Thyroid gland (tissue), 4 donors: ENCODE measurements at regions not wholly inside any gene's neighbourhood (a gene's known extent, or its start where the extent isn't known, plus 50 kb on each side); places are given as distances from the start of the nearest gene placed in this dataset.

Source experiments
- DNase-seq, 2 donors: peaks; one replicate each; pipeline ENCODE4 v3.0.0-alpha.2; 2019
- H3K27ac ChIP-seq, 3 donors: fragments of 200-600 bp; sonication (generic); 1 replicate in 2 of 3; 2 replicates in 1 of 3; pipeline ENCODE4 v1.5.1; 2016 to 2019; ENCODE audit warnings: mild to moderate bottlenecking in 1 of 3, moderate library complexity in 1 of 3
- H3K27me3 ChIP-seq: fragments of 200-600 bp; sonication (generic); one replicate; pipeline ENCODE4 v1.5.1; 2019
- H3K36me3 ChIP-seq, 2 donors: fragments of 200-600 bp; sonication (generic); one replicate each; pipeline ENCODE4 v1.5.1; 2016 to 2019
- H3K4me1 ChIP-seq, 2 donors: fragments of 200-600 bp; sonication (generic); one replicate each; pipeline ENCODE4 v1.5.1; 2017 to 2019
- H3K4me3 ChIP-seq, 3 donors: fragments of 200-600 bp; sonication (generic); replicated peaks in 1 of 3; 1 replicate in 2 of 3; 2 replicates in 1 of 3; pipeline ENCODE4 v1.5.1; 2016; ENCODE audit warnings: mild to moderate bottlenecking in 1 of 3
- H3K9me3 ChIP-seq: fragments of 200-600 bp; sonication (generic); one replicate; pipeline ENCODE4 v1.5.1; 2017
- CTCF ChIP-seq, 6 experiments: fragments of 200-600 bp in 3 of 6; fragments of 450-650 bp in 3 of 6; sonication (generic) in 3 of 6; IDR thresholded peaks; one replicate each; pipeline ENCODE4 v1.5.1; 2016 to 2019; ENCODE audit warnings: antibody characterized with exemption in 6 of 6, mild to moderate bottlenecking in 2 of 6, inconsistent platforms in 1 of 6, moderate library complexity in 1 of 6
- POLR2A ChIP-seq, 2 donors: fragments of 450-650 bp; IDR thresholded peaks; one replicate each; pipeline ENCODE4 v1.6.1; 2017; ENCODE audit warnings: antibody characterized with exemption in 2 of 2, mild to moderate bottlenecking in 2 of 2, moderate library complexity in 1 of 2
- WGBS, 2 donors: methylation state at CpG; one replicate each; pipeline ENCODE4 v1.1.5; 2017; 5-methylcytosine and 5-hydroxymethylcytosine counted together
- intact Hi-C: fragments of 100-400 bp; cut with DNase I; formaldehyde crosslinking; loops from one replicate; pipeline ENCODE4 v1.15.1; 2023

DNA sequence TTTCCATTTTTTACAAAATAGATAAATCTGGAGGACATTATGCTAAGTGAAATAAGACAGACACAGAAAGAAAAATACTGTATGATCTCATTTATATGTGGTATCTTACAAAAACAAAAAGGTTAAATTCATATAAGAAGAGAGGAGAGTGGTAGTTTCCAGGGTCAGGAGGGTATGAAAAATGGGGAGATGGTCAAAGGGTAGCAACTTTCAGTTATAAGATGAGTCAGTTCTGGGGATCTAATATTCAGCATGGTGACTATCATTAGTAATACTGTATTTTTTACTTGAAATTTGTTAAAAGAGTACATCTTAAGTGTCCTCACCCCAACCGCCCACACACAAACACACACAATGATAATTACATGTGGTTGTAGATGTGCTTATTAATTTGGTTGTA is 1250.1 kb downstream of the SORCS1 start:
- TF ChIP-seq CTCF (IDR thresholded peaks at IDR 0.05) = no peak
- no peak for TF ChIP-seq POLR2A (IDR thresholded peaks at IDR 0.05)
- H3K9me3 ChIP-seq = no peaks in the 10 kb centered on the region
- no peaks in the 10 kb centered on the region for H3K27me3 ChIP-seq
- 82 to 98% methylated on average over 1 of the region's 1 CpG for WGBS, 2 donors
- no peak for DNase-seq
- no peak overlapping the region for H3K27ac ChIP-seq
- intact Hi-C loops = no loop called here
- H3K4me3 ChIP-seq = no peak overlapping the region
- no peaks in the 10 kb centered on the region for H3K4me1 ChIP-seq
- H3K36me3 ChIP-seq = no peaks in the 10 kb centered on the region

DNA sequence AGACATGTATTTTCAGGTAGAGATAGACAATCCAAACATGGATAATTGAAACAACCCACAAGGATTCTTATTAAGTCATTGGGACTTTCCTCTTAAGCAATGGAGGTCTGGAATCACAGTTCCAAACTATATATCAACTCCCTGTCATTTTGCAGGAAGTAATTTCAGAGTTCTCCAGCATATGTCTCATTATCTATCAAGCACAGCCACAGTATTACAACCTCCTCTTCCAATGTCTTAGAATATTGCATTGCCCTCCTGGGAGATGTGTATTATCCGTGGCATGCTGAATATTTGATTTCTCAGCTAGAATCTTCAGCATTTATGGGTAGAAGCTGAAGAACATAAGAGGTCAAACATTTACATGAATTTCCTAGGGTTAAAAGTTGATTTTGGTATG is 1255.8 kb downstream of the SORCS1 start:
- no peaks in the 10 kb centered on the region for H3K36me3 ChIP-seq
- TF ChIP-seq POLR2A (IDR thresholded peaks at IDR 0.05) = no peak
- no peak for TF ChIP-seq CTCF (IDR thresholded peaks at IDR 0.05)
- WGBS, 2 donors = 60 to 84% methylated on average over 1 of the region's 1 CpG
- H3K9me3 ChIP-seq = no peaks in the 10 kb centered on the region
- H3K27ac ChIP-seq = no peak overlapping the region
- no peaks in the 10 kb centered on the region for H3K4me1 ChIP-seq
- DNase-seq = no peak
- no peak overlapping the region for H3K4me3 ChIP-seq
- no peaks in the 10 kb centered on the region for H3K27me3 ChIP-seq
- intact Hi-C loops = no loop called here

- Histone ChIP-seq H3K4me1 (no peaks in the 10 kb centered on the region), H3K9me3 (no peaks in the 10 kb centered on the region), H3K27me3 (no peaks in the 10 kb centered on the region), H3K36me3 (no peaks in the 10 kb centered on the region), H3K27ac (no peak overlapping the region), H3K4me3 (no peak overlapping the region)
- DNase-seq = no peak
- intact Hi-C loops = no loop called here
- 93 to 94% methylated on average over 2 of the region's 2 CpGs for WGBS, 2 donors
- TF ChIP-seq POLR2A (IDR thresholded peaks at IDR 0.05) (no peak), CTCF (IDR thresholded peaks at IDR 0.05) (no peak)
Measured at GRCh38 chr10:105885495-105885894, 1244.4 kb downstream of the SORCS3 start.

DNA sequence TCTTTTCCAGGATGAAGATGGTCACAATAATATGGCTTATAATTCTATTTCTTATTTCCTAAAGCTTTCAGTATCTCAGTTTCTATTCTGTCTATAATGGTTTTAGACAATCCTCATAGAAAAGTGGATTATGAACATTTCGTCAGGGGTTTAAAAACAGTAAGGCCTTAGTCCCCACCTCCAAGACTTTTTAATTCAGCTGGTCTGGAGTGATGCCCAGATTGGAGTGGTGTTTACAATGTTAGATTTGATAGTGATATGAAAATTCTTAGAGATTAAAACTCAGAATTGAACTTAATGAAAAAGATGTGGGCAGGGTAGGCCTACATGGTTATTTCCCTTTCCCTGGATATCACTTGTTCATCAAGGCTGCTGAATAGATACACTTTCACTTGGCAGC is 1238.3 kb downstream of the SORCS3 start:
- WGBS, 2 donors = 85 to 90% methylated on average over 1 of the region's 1 CpG
- Histone ChIP-seq H3K36me3 (no peaks in the 10 kb centered on the region), H3K27ac (no peak overlapping the region), H3K4me3 (no peak overlapping the region), H3K27me3 (no peaks in the 10 kb centered on the region), H3K4me1 (no peaks in the 10 kb centered on the region), H3K9me3 (no peaks in the 10 kb centered on the region)
- DNase-seq = no peak
- intact Hi-C loops = no loop called here
- TF ChIP-seq POLR2A (IDR thresholded peaks at IDR 0.05) = no peak
- TF ChIP-seq CTCF (IDR thresholded peaks at IDR 0.05) = no peak

DNA sequence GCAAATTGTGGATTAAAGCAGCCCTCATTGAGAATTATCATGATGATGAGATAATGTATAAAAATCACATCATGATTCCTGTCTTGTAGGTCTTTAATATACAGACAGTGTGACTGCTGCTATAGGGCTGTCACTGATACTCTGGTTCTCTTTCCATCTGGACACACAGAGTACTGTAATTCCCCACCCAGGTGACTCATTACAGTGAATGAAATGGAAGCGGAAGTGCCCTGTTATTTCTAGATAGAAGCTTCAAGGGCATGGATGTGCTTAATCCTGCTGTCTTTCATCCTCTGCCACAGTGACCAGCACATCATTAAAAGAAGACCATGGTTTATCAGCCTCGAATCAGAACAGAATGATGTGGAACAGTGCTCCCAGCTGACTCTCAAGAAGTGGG is 1234.0 kb downstream of the SORCS3 start:
- intact Hi-C loops = no loop called here
- no peak for TF ChIP-seq CTCF (IDR thresholded peaks at IDR 0.05)
- no peak for TF ChIP-seq POLR2A (IDR thresholded peaks at IDR 0.05)
- 82 to 85% methylated on average over 2 of the region's 2 CpGs for WGBS, 2 donors

More for the DNA sequence above, 1234.0 kb downstream of the SORCS3 start:
- no peaks in the 10 kb centered on the region for H3K4me1 ChIP-seq
- no peaks in the 10 kb centered on the region for H3K27me3 ChIP-seq
- no peak overlapping the region for H3K27ac ChIP-seq
- no peak for DNase-seq
- no peaks in the 10 kb centered on the region for H3K36me3 ChIP-seq
- no peak overlapping the region for H3K4me3 ChIP-seq
- H3K9me3 ChIP-seq = no peaks in the 10 kb centered on the region
